ENCODE measurements at regions not wholly inside any gene's neighbourhood (a gene's known extent, or its start where the extent isn't known, plus 50 kb on each side); places are given as distances from the start of the nearest gene placed in this dataset.
A peak's percentile ranks its signal among the peaks of the same experiment; 100 is the strongest.

GRCh38 chr1:55931081-55931940 lies 648.1 kb downstream of the PLPP3 start:
- H3K27ac ChIP-seq, result peak overlapping the region in 1 of 2 donors; percentile 52
- no peaks in the 10 kb centered on the region for H3K36me3 ChIP-seq
- peaks cover 0 to 16% of the 10 kb centered on the region in 2 donors for H3K4me1 ChIP-seq
- H3K4me3 ChIP-seq, result no peak overlapping the region
- DNase-seq (ENCODE audit: low spot score), result no peak
- no peak for TF ChIP-seq CTCF (IDR thresholded peaks at IDR 0.05)
- H3K27me3 ChIP-seq, result no peaks in the 10 kb centered on the region
- no peaks in the 10 kb centered on the region for H3K9me3 ChIP-seq

GRCh38 chr1:55929652-55930051 lies 649.7 kb downstream of the PLPP3 start:
- no peaks in the 10 kb centered on the region for H3K36me3 ChIP-seq
- H3K9me3 ChIP-seq, result no peaks in the 10 kb centered on the region
- H3K4me3 ChIP-seq, result no peak overlapping the region
- H3K27ac ChIP-seq, result no peak overlapping the region
- TF ChIP-seq CTCF (IDR thresholded peaks at IDR 0.05), result no peak
- H3K27me3 ChIP-seq, result no peaks in the 10 kb centered on the region
- H3K4me1 ChIP-seq, result peaks cover 0 to 16% of the 10 kb centered on the region in 2 donors
- DNase-seq (ENCODE audit: low spot score), result no peak

- DNase-seq (ENCODE audit: low spot score), result no peak
- H3K4me1 ChIP-seq, result peaks cover 0 to 16% of the 10 kb centered on the region in 2 donors
- no peak for TF ChIP-seq CTCF (IDR thresholded peaks at IDR 0.05)
- H3K36me3 ChIP-seq, result no peaks in the 10 kb centered on the region
- no peaks in the 10 kb centered on the region for H3K27me3 ChIP-seq
- no peak overlapping the region for H3K4me3 ChIP-seq
- H3K9me3 ChIP-seq, result no peaks in the 10 kb centered on the region
- no peak overlapping the region for H3K27ac ChIP-seq
Observed at GRCh38 chr1:55928576-55928975, 650.8 kb downstream of the PLPP3 start.

- no peak for TF ChIP-seq CTCF (IDR thresholded peaks at IDR 0.05)
- no peaks in the 10 kb centered on the region for H3K27me3 ChIP-seq
- DNase-seq (ENCODE audit: low spot score), result no peak
- no peak overlapping the region for H3K27ac ChIP-seq
- H3K4me1 ChIP-seq, result peaks cover 0 to 16% of the 10 kb centered on the region in 2 donors
- no peaks in the 10 kb centered on the region for H3K36me3 ChIP-seq
- no peaks in the 10 kb centered on the region for H3K9me3 ChIP-seq
- no peak overlapping the region for H3K4me3 ChIP-seq
Observed at GRCh38 chr1:55927702-55928290, 651.6 kb downstream of the PLPP3 start.

- Histone ChIP-seq H3K27me3 (no peaks in the 10 kb centered on the region), H3K4me1 (peaks cover 0 to 13% of the 10 kb centered on the region in 2 donors), H3K9me3 (no peaks in the 10 kb centered on the region), H3K27ac (no peak overlapping the region), H3K4me3 (no peak overlapping the region), H3K36me3 (no peaks in the 10 kb centered on the region)
- TF ChIP-seq CTCF (IDR thresholded peaks at IDR 0.05), result no peak
- DNase-seq (ENCODE audit: low spot score), result no peak
Observed at GRCh38 chr1:55926906-55927471, 652.4 kb downstream of the PLPP3 start.
